GM23338 (cell line): ENCODE measurements at regions not wholly inside any gene's neighbourhood (a gene's known extent, or its start where the extent isn't known, plus 50 kb on each side); places are given as distances from the start of the nearest gene placed in this dataset.

Source experiments
- ATAC-seq: fragments of 200-7000 bp; cut with Tn5 transposase; 3 replicates; pipeline ENCODE4 v1.9.1; 2020
- DNase-seq: peaks from one replicate; pipeline ENCODE4 v3.0.0-alpha.2; 2015; ENCODE audit warnings: low spot score
- H2AFZ ChIP-seq: fragments of 200-600 bp; sonication (generic); 2 replicates; pipeline ENCODE4 v1.8.0; 2016; ENCODE audit warnings: antibody characterized with exemption, mild to moderate bottlenecking, moderate library complexity
- H3F3A ChIP-seq: fragments of 200-600 bp; sonication (generic); replicated peaks from 2 replicates; pipeline ENCODE4 v1.8.0; 2017; ENCODE audit warnings: antibody characterized with exemption, mixed run types, low read depth
- H3K27ac ChIP-seq: fragments of 200-600 bp; sonication (generic); 2 replicates; pipeline ENCODE4 v1.6.1; 2016; ENCODE audit warnings: low read depth
- H3K27me3 ChIP-seq: fragments of 200-600 bp; sonication (generic); 2 replicates; pipeline ENCODE4 v1.8.0; 2016; ENCODE audit warnings: mild to moderate bottlenecking, mixed run types, moderate library complexity; ENCODE audit not compliant: insufficient read depth
- H3K36me3 ChIP-seq: fragments of 200-600 bp; sonication (generic); 2 replicates; pipeline ENCODE4 v1.8.0; 2016; ENCODE audit warnings: mild to moderate bottlenecking; ENCODE audit not compliant: insufficient read depth
- H3K4me1 ChIP-seq: fragments of 200-600 bp; sonication (generic); 2 replicates; pipeline ENCODE4 v1.8.0; 2016; ENCODE audit warnings: mild to moderate bottlenecking, moderate library complexity; ENCODE audit not compliant: insufficient read depth
- H3K4me2 ChIP-seq: fragments of 200-600 bp; sonication (generic); 2 replicates; pipeline ENCODE4 v1.7.1; 2017; ENCODE audit warnings: mixed run types
- H3K4me3 ChIP-seq: fragments of 200-600 bp; sonication (generic); 2 replicates; pipeline ENCODE4 v1.6.1; 2016; ENCODE audit warnings: mixed run types
- H3K79me2 ChIP-seq: fragments of 200-600 bp; sonication (generic); replicated peaks from 2 replicates; pipeline ENCODE4 v1.8.0; 2017; ENCODE audit warnings: mild to moderate bottlenecking; ENCODE audit not compliant: insufficient read depth
- H3K9me2 ChIP-seq: fragments of 200-600 bp; sonication (generic); 2 replicates; pipeline ENCODE4 v1.8.0; 2017; ENCODE audit not compliant: insufficient read depth
- H4K20me1 ChIP-seq: fragments of 200-600 bp; sonication (generic); replicated peaks from 2 replicates; pipeline ENCODE4 v1.8.0; 2017; ENCODE audit warnings: mild to moderate bottlenecking; ENCODE audit not compliant: insufficient read depth
- H3K27ac Mint-ChIP-seq: 2 replicates; pipeline ENCODE4 v1.8.0; 2020; ENCODE audit warnings: inconsistent platforms, mild to moderate bottlenecking, moderate library complexity, mixed read lengths
- H3K27me3 Mint-ChIP-seq: 3 replicates; pipeline ENCODE4 v1.8.0; 2022; ENCODE audit warnings: low read depth, mild to moderate bottlenecking, moderate library complexity, mixed read lengths, inconsistent platforms; ENCODE audit not compliant: insufficient read depth, poor library complexity
- H3K36me3 Mint-ChIP-seq: 3 replicates; pipeline ENCODE4 v1.8.0; 2021; ENCODE audit warnings: low read depth, mild to moderate bottlenecking, inconsistent platforms, moderate library complexity, mixed read lengths
- H3K4me1 Mint-ChIP-seq: 3 replicates; pipeline ENCODE4 v1.8.0; 2020; ENCODE audit warnings: mild to moderate bottlenecking, inconsistent platforms, mixed read lengths
- H3K4me3 Mint-ChIP-seq: 3 replicates; pipeline ENCODE4 v1.8.0; 2021; ENCODE audit warnings: moderate library complexity, mild to moderate bottlenecking, inconsistent platforms, mixed read lengths
- H3K9me3 Mint-ChIP-seq: 3 replicates; pipeline ENCODE4 v1.8.0; 2020; ENCODE audit warnings: moderate library complexity, mild to moderate bottlenecking, inconsistent platforms, mixed read lengths
- EZH2 ChIP-seq: fragments of 200-600 bp; sonication (generic); IDR thresholded peaks from one replicate; pipeline ENCODE4 v1.8.0; 2017; ENCODE audit warnings: antibody characterized with exemption, mild to moderate bottlenecking, low read depth; ENCODE audit not compliant: unreplicated experiment
- EZH2phosphoT487 ChIP-seq: fragments of 200-600 bp; sonication (generic); IDR thresholded peaks from one replicate; pipeline ENCODE4 v1.8.1; 2018; ENCODE audit warnings: antibody characterized with exemption; ENCODE audit not compliant: unreplicated experiment
- JUNB ChIP-seq: IDR thresholded peaks from one replicate; pipeline ENCODE4 v1.6.1; 2016; ENCODE audit warnings: antibody characterized with exemption; ENCODE audit not compliant: unreplicated experiment
- POLR2AphosphoS5 ChIP-seq: IDR thresholded peaks from 2 replicates; pipeline ENCODE4 v1.6.1; 2016; ENCODE audit warnings: antibody characterized with exemption, low read depth
- ZNF114 ChIP-seq: fragments of 250-450 bp; sonication (Bioruptor Pico); IDR thresholded peaks from 2 replicates; pipeline ENCODE4 v1.5.0; 2020; ENCODE audit warnings: mild to moderate bottlenecking, moderate library complexity
- ZNF331 ChIP-seq: fragments of 250-450 bp; sonication (Bioruptor Pico); IDR thresholded peaks from 2 replicates; pipeline ENCODE4 v1.5.0; 2020; ENCODE audit warnings: low read depth, mild to moderate bottlenecking, moderate library complexity
- TF ChIP-seq, protein P1 (sequence below): fragments of 250-450 bp; sonication (Bioruptor Pico); IDR thresholded peaks from 2 replicates; pipeline ENCODE4 v1.5.0; 2020; ENCODE audit warnings: mild to moderate bottlenecking, moderate library complexity
- TF ChIP-seq, protein P2 (sequence below): IDR thresholded peaks from one replicate; pipeline ENCODE4 v1.6.1; 2018; ENCODE audit warnings: antibody characterized with exemption; ENCODE audit not compliant: unreplicated experiment
- TF ChIP-seq, protein P3 (sequence below), 2 experiments: fragments of 200-600 bp in 1 of 2; sonication (generic) in 1 of 2; conservative IDR thresholded peaks; 2 replicates each; pipeline versions ENCODE4 v1.5.1 to v1.6.1; 2016 to 2017; ENCODE audit warnings: antibody characterized with exemption in 2 of 2, low read depth in 2 of 2, mild to moderate bottlenecking in 2 of 2, moderate library complexity in 1 of 2
- TF ChIP-seq, protein P4 (sequence below): IDR thresholded peaks from 2 replicates; pipeline ENCODE4 v1.6.1; 2016; ENCODE audit warnings: antibody characterized with exemption

DNA sequence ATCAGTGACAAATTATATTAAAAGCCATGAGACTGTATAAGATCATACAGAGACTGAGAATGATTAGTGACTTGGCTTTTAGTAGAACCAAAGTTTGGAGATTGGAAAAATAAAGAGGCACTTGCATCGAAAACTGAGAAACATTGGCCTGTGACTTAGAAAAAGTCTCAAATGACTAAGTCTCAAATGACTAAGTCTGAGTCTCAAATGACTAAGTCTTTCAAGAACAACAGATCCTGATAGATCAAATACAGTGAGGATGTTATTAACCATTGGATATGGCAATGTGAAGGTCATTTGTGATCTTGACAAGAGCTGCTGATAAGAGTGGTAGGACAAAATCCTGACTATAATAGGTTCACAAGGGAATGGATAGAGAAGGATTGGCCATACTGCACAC, 135.5 kb upstream of the FANCL start:
- Histone ChIP-seq H3K36me3 (no peaks in the 10 kb centered on the region), H3K79me2 (no peaks in the 10 kb centered on the region), H3K27ac (no peak overlapping the region), H3K4me3 (no peak overlapping the region), H3K27me3 (no peaks in the 10 kb centered on the region), H2AFZ (peak overlapping the region; percentile 5; the same call in 1 of the 2 replicates), H3K4me1 (0 out of 2 replicates have a peak, but pooled peaks cover 2% of the 10 kb centered on the region), H3K9me2 (no peaks in the 10 kb centered on the region), H3K4me2 (no peak overlapping the region), H3F3A (no peaks in the 10 kb centered on the region), H4K20me1 (no peaks in the 10 kb centered on the region)
- no peak for ATAC-seq
- H3K36me3 Mint-ChIP-seq = no peaks in the 10 kb centered on the region
- no peaks in the 10 kb centered on the region for H3K27me3 Mint-ChIP-seq
- DNase-seq = no peak
- no peak overlapping the region for H3K27ac Mint-ChIP-seq
- peaks cover 2% of the 10 kb centered on the region; the same call in 2 of the 3 replicates for H3K4me1 Mint-ChIP-seq
- no peaks in the 10 kb centered on the region for H3K9me3 Mint-ChIP-seq
- TF ChIP-seq JUNB (no peak), EZH2phosphoT487 (no peak), EZH2 (no peak), ZNF331 (CRISPR knock-in tag) (no peak), POLR2AphosphoS5 (no peak)
- TF ChIP-seq, protein P1, sequence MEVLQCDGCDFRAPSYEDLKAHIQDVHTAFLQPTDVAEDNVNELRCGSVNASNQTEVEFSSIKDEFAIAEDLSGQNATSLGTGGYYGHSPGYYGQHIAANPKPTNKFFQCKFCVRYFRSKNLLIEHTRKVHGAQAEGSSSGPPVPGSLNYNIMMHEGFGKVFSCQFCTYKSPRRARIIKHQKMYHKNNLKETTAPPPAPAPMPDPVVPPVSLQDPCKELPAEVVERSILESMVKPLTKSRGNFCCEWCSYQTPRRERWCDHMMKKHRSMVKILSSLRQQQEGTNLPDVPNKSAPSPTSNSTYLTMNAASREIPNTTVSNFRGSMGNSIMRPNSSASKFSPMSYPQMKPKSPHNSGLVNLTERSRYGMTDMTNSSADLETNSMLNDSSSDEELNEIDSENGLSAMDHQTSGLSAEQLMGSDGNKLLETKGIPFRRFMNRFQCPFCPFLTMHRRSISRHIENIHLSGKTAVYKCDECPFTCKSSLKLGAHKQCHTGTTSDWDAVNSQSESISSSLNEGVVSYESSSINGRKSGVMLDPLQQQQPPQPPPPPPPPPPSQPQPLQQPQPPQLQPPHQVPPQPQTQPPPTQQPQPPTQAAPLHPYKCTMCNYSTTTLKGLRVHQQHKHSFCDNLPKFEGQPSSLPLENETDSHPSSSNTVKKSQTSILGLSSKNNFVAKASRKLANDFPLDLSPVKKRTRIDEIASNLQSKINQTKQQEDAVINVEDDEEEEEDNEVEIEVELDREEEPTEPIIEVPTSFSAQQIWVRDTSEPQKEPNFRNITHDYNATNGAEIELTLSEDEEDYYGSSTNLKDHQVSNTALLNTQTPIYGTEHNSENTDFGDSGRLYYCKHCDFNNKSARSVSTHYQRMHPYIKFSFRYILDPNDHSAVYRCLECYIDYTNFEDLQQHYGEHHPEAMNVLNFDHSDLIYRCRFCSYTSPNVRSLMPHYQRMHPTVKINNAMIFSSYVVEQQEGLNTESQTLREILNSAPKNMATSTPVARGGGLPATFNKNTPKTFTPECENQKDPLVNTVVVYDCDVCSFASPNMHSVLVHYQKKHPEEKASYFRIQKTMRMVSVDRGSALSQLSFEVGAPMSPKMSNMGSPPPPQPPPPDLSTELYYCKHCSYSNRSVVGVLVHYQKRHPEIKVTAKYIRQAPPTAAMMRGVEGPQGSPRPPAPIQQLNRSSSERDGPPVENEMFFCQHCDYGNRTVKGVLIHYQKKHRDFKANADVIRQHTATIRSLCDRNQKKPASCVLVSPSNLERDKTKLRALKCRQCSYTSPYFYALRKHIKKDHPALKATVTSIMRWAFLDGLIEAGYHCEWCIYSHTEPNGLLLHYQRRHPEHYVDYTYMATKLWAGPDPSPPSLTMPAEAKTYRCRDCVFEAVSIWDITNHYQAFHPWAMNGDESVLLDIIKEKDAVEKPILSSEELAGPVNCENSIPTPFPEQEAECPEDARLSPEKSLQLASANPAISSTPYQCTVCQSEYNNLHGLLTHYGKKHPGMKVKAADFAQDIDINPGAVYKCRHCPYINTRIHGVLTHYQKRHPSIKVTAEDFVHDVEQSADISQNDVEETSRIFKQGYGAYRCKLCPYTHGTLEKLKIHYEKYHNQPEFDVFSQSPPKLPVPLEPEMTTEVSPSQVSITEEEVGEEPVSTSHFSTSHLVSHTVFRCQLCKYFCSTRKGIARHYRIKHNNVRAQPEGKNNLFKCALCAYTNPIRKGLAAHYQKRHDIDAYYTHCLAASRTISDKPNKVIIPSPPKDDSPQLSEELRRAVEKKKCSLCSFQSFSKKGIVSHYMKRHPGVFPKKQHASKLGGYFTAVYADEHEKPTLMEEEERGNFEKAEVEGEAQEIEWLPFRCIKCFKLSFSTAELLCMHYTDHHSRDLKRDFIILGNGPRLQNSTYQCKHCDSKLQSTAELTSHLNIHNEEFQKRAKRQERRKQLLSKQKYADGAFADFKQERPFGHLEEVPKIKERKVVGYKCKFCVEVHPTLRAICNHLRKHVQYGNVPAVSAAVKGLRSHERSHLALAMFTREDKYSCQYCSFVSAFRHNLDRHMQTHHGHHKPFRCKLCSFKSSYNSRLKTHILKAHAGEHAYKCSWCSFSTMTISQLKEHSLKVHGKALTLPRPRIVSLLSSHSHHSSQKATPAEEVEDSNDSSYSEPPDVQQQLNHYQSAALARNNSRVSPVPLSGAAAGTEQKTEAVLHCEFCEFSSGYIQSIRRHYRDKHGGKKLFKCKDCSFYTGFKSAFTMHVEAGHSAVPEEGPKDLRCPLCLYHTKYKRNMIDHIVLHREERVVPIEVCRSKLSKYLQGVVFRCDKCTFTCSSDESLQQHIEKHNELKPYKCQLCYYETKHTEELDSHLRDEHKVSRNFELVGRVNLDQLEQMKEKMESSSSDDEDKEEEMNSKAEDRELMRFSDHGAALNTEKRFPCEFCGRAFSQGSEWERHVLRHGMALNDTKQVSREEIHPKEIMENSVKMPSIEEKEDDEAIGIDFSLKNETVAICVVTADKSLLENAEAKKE (CRISPR knock-in tag) = no peak
- H3K4me3 Mint-ChIP-seq = no peak overlapping the region

DNA sequence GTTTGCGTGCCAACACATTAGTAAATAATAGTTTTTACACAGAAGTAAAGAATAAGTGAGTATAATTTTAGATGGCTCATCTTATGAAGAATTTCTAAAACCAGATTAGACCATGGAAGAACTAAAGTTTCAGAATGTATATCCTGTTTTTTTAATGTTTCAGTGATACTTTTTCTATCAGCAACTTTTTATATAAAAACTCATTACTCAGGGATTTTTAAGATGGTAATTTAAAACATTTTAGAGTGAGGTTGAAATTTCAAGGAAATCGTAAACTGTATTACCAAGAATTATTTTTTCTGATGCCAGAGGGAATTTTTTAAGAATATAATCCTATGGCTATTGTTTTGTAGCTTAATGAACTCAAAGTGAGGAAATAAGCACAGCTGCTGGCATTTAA, 128.5 kb upstream of the FANCL start:
- Mint-ChIP-seq H3K27ac (no peak overlapping the region), H3K4me1 (peaks cover 10% of the 10 kb centered on the region), H3K4me3 (no peak overlapping the region), H3K36me3 (no peaks in the 10 kb centered on the region), H3K27me3 (no peaks in the 10 kb centered on the region), H3K9me3 (no peaks in the 10 kb centered on the region)
- Histone ChIP-seq H3K79me2 (no peaks in the 10 kb centered on the region), H3K36me3 (no peaks in the 10 kb centered on the region), H3K4me3 (no peak overlapping the region), H3K9me2 (no peaks in the 10 kb centered on the region), H2AFZ (no peak overlapping the region), H3K4me2 (no peak overlapping the region), H4K20me1 (no peaks in the 10 kb centered on the region), H3K27ac (no peak overlapping the region), H3K4me1 (0 out of 2 replicates have a peak, but pooled peaks cover 8% of the 10 kb centered on the region), H3F3A (no peaks in the 10 kb centered on the region), H3K27me3 (no peaks in the 10 kb centered on the region)
- DNase-seq = no peak
- no peak for ATAC-seq
- TF ChIP-seq, protein P2, sequence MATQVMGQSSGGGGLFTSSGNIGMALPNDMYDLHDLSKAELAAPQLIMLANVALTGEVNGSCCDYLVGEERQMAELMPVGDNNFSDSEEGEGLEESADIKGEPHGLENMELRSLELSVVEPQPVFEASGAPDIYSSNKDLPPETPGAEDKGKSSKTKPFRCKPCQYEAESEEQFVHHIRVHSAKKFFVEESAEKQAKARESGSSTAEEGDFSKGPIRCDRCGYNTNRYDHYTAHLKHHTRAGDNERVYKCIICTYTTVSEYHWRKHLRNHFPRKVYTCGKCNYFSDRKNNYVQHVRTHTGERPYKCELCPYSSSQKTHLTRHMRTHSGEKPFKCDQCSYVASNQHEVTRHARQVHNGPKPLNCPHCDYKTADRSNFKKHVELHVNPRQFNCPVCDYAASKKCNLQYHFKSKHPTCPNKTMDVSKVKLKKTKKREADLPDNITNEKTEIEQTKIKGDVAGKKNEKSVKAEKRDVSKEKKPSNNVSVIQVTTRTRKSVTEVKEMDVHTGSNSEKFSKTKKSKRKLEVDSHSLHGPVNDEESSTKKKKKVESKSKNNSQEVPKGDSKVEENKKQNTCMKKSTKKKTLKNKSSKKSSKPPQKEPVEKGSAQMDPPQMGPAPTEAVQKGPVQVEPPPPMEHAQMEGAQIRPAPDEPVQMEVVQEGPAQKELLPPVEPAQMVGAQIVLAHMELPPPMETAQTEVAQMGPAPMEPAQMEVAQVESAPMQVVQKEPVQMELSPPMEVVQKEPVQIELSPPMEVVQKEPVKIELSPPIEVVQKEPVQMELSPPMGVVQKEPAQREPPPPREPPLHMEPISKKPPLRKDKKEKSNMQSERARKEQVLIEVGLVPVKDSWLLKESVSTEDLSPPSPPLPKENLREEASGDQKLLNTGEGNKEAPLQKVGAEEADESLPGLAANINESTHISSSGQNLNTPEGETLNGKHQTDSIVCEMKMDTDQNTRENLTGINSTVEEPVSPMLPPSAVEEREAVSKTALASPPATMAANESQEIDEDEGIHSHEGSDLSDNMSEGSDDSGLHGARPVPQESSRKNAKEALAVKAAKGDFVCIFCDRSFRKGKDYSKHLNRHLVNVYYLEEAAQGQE = no peak
- TF ChIP-seq, protein P3, sequence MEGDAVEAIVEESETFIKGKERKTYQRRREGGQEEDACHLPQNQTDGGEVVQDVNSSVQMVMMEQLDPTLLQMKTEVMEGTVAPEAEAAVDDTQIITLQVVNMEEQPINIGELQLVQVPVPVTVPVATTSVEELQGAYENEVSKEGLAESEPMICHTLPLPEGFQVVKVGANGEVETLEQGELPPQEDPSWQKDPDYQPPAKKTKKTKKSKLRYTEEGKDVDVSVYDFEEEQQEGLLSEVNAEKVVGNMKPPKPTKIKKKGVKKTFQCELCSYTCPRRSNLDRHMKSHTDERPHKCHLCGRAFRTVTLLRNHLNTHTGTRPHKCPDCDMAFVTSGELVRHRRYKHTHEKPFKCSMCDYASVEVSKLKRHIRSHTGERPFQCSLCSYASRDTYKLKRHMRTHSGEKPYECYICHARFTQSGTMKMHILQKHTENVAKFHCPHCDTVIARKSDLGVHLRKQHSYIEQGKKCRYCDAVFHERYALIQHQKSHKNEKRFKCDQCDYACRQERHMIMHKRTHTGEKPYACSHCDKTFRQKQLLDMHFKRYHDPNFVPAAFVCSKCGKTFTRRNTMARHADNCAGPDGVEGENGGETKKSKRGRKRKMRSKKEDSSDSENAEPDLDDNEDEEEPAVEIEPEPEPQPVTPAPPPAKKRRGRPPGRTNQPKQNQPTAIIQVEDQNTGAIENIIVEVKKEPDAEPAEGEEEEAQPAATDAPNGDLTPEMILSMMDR (conservative IDR thresholded peaks at IDR 0.05; ENCODE audit: low read depth in 2 of 2) = no peak
- TF ChIP-seq, protein P4, sequence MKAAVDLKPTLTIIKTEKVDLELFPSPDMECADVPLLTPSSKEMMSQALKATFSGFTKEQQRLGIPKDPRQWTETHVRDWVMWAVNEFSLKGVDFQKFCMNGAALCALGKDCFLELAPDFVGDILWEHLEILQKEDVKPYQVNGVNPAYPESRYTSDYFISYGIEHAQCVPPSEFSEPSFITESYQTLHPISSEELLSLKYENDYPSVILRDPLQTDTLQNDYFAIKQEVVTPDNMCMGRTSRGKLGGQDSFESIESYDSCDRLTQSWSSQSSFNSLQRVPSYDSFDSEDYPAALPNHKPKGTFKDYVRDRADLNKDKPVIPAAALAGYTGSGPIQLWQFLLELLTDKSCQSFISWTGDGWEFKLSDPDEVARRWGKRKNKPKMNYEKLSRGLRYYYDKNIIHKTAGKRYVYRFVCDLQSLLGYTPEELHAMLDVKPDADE = no peak
- TF ChIP-seq EZH2 (no peak), ZNF114 (CRISPR knock-in tag) (no peak)
